ENCODE measurements at regions not wholly inside any gene's neighbourhood (a gene's known extent, or its start where the extent isn't known, plus 50 kb on each side); places are given as distances from the start of the nearest gene placed in this dataset.

DNA sequence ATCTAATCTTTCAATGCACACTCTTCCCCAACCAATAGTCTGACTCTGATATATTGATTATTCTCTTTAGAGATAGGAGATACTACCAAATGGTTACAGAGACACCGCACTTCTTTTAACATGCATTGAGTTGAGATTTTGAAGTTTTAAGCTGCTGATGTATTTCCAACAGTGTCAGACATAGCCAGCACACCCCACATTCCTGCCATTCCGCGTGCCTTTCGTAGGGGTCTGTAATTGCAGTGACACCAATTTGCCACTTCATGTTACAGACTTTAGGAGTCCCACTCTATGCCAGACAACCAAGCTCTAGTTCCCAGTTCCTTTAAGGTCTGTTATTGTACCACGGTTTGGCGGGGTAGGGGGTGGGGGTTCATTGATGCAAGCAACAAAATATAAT lies 618.2 kb upstream of the FRG1 start:
- DNase-seq = no peak

DNA sequence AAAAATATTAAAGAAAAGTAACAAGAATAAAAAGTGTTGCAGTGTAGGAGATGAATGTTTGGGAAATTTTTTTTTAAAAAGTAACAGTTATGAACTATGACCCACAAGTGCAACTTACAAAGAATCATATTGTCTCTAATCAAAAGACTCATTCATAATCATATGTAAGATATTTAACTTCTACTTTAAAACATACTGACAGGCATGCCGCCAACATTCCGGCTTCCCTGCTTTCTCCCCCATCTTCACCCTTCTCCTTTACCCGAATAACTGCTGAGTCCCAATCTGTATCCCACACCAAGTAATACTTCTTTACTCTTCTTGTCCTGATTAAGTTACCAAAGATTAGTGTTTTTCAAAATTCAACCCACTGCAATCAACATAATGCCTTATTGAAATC lies 598.8 kb upstream of the FRG1 start:
- DNase-seq = no peak

DNA sequence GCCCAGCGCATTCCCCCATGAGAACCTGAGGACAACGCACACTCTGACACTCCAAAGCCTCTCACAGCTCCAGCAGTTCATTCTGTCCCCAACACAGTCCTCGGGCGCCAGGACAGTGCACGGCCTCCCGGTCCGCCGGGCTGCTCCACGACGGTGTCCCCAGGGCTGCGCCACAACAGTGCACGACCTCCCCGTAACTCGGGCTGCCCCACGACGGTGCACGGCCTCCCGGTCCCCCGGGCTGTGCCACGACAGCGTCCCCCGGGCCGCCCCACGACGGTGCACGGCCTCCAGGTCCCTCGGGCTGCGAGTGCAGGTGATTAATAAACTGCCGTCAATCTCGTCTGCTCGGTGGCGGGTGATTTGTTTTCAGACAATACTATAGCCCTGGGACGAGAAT lies 585.1 kb upstream of the FRG1 start:
- DNase-seq = no peak

DNA sequence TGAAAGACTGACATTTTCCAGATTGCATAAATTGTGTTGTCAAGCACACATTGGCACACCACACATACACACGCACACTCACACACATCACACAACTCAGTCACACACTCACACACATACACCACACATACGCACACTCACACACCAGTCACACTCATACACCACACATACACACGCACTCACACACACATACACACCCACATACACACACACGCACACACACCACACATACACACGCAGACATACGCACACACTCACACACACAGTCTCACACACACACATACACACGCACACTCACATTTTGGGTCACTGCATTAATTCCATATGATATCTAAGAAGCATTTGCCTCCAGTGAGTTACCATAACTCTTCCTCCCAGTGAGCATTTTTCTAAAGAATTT lies 578.3 kb upstream of the FRG1 start:
- DNase-seq = no peak

DNA sequence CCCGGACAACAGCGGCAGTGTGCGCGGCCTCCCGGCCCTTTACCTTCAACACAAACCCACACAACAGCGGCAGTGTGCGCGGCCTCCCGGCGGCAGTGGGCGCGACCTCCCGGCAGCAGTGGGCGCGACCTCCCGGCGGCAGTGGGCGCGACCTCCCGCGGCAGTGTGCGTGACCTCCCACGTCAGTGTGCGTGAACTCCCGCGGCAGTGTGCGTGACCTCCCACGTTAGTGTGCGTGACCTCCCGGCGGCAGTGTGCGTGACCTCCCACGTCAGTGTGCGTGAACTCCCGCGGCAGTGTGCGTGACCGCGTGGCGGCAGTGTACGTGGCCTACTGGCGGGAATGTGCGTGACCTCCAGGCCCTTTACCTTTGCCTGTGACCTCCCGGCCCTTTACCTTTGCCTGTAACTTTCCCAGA lies 576.6 kb upstream of the FRG1 start:
- peak in 2 of 58 donors; percentile 5 to 25 for DNase-seq

DNA sequence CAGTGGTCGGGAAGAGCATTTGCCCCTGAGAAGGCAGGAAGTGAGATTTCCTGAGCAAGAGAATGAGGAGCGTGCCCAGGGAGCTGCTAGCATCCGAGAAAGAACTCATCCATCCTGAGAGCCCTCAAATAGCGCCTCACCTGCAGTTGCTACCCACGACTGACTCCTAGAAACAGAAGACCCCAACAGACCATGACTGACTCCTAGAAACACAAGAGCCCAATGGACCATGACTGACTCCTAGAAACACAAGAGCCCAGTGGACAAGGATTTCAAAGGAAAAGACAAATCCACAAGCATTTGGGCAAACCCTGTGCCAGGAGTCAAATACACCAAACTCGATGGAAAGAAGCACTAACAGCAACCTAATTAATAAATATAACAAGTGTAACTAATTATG lies 575.2 kb upstream of the FRG1 start:
- DNase-seq = no peak

DNA sequence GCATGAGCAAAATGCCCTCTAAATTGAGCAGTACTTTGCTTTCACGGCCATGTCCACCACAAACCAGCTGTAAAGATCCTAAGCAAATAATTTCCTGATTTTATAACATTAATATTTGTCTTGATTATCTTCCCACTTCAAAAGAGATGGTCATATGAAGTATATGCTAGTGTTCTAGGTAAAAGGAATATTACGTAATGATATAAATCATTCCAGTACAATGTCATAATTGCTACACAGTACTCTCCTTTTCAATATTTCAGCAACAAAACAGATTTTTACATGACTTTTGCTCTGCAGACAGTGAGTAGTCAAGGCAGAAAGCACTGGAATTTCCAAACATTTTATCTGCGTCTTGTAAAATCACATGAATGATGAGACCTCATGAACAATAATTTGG lies 572.8 kb upstream of the FRG1 start:
- DNase-seq = no peak

DNA sequence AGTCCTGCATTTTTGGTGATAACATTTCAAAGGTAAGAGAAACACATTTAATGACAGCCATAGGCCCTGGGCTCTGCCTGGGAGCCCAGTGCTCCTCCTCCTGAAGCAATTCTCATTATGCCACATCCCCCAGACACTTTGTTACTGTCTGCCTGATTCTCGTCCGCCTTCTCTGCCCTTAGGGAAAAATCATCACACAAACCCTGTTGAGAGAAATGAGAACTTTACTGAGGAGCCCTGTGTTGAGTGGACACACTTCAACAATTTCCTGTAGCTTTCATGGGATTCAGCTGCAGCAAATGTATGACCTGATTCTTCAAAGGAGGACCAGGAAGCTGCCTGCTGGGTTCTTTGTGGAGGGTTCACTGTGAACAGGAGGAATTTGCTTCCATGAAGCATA lies 566.5 kb upstream of the FRG1 start:
- no peak for DNase-seq

DNA sequence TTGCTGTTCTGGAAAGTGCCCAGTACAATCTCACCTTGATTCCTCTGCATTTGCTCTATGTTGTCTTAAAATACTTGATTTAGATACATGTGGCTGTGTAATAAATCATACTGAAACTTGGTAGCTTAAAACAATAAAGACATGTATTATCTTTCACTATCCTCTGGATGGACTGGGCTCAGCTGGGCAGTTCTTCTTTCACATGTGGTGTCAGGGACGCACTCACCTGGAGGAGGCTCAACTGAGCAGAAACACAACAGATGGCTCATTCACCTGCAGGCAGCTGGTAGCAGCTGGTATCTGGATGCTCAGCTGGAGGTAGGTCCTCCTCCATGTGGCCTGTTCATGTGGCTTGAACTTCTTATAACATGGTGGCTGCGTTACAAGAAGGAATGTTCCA lies 563.8 kb upstream of the FRG1 start:
- DNase-seq = no peak

DNA sequence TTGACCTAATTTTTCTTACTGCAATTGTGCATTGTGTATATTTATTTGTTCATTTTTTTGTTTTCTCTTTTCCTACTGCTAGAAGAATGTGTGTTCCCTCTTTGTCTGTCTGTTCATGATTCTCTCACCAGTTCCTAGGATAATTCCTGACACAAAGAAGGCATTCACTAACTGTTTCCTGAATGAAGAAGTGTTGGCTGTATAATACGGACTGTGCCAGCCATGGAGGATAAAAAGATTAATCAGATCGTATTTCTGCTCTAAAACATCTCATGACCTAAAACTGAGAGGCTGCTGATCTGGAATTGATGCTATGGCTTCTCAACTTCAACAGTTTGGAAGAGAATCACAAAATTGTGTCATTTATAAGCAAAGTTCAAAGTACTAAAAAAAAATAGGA lies 563.1 kb upstream of the FRG1 start:
- DNase-seq = no peak

DNA sequence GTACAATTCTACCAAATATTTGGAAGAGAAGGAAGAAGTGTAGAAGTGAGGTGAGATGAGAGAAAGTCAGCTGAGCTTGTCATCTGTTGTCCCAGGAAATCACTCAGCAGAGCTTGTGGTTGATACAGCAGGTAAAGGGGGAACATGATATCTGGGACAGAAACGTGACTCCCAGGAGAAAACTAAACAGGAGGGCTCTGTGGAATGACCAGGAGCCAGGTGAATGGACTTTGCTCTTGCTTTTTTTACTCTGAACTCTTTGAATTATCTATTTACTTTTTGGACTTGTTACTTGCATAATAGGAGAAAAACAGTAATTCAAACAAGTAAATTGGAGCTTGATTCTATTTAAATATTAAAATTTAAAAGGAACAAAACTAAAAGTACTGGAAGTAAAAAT lies 555.6 kb upstream of the FRG1 start:
- DNase-seq = no peak

DNA sequence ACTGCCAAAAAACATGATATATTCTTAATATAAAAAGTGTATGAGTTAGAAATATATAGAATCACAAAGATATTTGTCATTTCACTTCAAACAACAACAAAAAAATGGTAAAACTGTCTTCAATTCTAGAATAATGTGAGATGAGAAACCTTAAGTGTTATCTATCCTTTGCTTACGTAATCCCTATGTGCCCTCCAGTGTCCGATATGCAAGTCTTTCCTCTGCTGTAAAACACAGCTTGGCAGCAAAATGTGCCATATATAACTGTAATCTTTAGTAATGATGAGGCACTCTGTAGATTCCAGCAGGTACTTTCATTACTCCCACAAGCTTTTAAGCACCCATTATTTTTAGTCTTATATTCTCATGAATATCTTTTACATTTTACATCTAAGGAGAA lies 555.1 kb upstream of the FRG1 start:
- no peak for DNase-seq

DNA sequence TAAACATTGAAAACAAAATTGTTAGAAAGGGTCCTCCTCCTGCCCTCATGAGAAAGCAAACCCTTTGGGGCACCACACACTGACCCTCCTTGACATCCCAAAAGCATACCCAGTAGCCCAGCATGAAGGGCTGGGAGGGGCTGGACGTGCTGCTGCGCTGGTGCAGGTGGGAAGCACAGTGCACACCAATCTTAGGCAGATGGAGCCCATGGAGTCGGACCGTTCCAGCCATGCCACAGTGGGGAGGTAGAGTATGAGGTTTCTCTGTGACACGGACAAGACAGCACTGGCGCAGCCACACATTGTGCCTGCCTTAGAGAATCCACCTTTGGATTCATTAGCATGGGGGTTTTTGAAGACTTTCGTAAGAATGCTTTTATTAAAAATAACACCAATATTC lies 544.2 kb upstream of the FRG1 start:
- DNase-seq = no peak

DNA sequence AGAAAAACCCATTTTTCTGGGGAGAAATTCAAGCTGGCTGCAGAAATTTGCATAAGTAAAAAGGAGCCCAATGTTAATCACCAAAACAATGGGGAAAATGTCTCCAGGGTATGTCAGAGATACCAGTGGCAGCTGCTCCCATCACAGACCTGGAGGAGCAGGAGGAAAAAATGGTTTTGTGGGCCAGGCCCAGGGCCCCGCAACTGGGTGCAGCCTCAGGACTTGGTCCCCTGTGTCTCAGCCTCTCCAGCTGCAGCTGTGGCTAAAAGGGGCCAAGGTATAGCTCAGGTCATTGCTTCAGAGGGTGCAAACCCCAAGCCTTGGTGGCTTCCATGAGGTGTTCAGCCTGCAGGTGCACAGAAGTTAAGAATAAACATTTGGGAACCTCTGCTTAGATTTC lies 536.4 kb upstream of the FRG1 start:
- DNase-seq = no peak

DNA sequence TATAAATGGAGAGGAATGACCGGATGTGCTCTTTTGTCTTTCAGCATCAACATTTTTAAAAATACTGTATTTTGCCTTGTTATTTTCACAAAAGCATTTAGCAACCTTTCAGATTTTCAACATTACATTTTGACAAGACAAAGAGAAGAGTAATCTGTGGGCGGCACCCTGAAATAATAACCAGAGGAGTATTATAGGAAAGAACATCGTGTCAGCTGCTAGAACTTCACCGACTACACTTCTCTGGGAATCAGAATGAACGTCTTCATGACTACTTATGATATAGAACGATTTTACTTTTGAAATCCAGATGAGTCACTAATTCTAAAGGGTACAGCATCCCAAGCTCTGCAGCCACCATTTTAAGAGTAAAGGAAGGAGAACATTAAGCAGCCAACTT lies 531.5 kb upstream of the FRG1 start:
- peak in 1 of 58 donors; percentile 30 for DNase-seq

DNA sequence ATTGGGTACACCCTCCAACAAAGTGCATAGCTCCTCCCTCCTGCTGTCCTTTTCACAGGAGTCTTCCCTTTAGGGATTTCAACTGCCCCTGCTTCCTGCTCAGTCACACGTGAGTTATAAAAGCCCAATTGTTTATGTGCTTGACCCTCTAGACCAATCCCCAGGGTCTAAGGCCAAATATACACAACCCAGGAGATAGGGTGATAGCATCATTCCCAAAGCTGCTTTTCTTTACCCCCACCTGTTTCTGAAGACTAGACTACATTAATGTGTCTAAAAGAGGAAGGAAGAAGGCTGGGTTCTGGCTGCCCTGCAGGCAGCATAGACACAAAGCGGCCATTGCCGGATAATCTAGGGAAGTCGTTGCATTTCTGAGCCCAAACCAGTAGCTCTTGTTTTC lies 526.7 kb upstream of the FRG1 start:
- DNase-seq = no peak

DNA sequence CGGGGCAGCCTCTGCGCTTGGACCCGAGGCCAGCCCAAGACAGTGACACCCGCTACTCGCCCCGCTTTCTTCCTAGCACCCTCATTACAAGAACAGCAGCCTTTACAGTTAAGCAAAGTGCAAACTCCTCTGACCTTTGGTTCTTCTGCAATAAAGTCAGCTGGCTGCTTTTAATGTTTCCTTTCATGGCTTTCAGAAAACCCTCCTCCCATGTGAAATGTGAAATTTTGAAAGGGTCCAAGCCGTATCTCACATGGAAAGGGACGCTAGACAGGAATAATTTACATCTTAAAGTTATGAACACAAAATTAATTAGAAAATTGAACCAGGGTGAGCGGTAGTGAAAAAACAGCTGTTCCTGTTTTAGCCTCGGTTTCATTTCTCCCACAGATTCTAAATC lies 520.1 kb upstream of the FRG1 start:
- no peak for DNase-seq

DNA sequence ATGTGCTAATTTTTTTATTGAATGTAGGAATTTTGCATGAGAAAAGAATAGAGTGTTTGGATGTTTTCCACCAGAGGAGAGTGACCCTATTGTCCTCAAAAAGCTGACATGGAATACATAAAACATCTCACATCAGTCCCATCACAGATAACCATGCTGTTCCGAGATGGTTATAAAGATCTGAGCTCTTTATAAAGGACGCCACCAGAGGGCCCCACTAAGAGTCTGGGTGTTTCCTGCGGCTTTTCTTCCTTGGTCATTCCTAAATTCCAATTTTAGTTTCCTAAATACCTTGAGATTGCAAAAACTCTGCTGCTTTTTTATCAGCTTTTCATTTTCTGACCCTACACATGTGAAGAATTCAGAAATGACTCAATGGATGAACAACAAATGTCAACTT lies 504.5 kb upstream of the FRG1 start:
- DNase-seq = no peak

DNA sequence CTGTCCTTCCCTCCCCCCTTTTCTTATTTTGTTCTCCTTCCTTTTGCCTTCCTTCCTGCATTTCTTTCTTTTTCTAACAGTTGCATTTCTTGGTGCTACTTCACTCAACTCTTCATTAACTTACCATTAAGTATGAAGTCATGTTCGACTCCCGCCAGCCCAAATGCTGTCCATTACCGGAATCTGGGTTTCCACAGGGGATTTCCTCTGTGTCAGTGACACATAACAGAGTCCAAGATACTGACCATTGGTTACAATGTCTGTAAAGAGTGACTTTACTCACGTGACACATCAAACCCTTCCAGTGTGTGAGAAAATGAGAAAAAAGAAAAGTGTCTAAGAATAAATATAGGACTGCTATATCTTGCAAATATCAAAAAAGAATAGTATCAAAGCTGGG lies 500.0 kb upstream of the FRG1 start:
- DNase-seq = no peak

DNA sequence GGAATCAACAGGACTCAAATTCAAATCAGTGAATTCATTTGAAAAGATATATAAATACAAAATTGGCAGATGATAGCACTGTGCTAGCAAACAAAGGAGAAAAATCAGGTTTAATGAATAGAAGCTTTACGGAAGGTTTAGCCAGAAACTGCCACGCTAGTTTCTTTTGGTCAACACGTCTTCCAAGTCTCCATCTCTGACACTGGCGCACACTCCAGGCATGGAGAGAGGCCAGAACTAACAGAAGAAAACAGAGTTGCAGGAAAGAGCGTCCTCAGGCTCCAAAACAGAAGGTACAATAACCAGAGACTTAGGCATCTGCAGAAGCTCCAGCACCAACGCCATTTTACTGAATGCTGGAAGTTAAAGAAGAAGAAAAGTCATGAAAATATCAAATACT lies 497.3 kb upstream of the FRG1 start:
- no peak for DNase-seq

DNA sequence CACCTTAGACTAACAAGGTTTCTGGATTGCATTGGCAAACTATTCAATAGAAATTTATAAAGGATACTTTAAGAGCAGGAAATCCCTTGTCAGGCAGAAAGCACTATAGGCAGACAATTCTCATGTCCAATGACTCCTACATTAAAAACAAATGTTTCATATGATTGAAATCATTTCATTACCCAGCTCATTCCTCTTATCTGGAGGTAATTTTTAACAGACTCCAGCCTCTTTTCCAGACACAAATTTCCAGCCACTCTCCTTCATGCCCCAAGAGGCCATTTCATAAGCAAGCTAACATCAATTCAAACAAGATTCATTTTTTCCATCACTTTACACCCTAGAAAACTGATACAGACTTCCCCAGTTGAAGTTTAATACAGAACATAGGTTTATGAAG lies 495.1 kb upstream of the FRG1 start:
- no peak for DNase-seq

DNA sequence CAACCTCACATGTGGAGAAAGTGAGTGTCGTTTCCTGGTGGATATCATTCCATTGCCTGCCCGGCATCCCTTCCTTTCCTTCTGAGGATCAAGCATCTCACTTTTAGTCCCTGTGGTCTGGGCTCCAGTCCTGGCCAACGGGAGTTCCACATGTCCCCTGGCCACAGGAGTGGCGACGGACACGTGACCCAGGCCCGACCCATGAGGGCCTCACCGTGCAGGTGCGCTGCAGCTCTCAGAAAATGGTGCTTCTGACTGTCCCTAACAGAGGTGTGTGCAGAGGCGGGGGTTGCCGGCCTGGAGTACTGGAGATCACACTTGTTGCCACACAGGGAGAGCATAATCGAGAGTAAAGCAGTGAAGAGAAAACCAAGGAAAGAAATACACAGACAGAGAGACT lies 476.9 kb upstream of the FRG1 start:
- DNase-seq = no peak

DNA sequence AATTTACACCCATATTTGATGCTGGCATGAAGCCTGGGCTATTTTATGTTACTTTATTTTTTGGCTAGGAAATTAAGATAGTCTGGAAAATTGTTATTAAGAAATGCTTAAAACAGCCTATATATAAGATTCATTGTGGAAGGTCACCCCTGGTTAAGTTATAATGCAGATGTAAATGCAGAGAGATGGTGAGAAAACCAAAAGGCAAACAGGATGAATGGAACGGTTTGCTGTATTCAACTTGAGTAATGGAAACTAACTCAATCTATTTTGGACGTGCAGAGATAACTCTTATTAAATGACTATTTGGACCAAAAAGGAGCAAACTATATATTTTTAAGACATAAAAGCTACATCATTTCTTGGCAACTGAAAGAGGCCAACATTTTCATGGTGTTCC lies 446.3 kb upstream of the FRG1 start:
- no peak for DNase-seq

DNA sequence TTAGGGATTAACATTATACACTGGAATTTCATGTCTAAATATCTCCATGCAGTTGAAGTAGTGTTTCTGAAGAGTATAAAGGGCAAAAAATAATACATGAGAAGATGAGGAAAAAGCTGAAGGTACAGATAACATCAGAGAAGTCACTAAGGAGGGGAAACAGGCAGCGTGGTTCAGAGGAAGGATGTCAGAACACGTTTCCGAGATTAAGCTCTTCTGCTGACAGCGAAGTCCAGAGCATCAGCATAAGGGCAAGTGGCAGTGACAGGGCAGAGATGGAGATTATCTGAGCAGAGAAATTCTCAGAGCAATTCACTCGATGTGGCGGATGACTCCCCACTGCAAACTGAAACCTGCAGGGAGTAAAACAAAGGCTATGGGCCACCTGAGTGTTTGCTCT lies 443.2 kb upstream of the FRG1 start:
- DNase-seq = no peak

DNA sequence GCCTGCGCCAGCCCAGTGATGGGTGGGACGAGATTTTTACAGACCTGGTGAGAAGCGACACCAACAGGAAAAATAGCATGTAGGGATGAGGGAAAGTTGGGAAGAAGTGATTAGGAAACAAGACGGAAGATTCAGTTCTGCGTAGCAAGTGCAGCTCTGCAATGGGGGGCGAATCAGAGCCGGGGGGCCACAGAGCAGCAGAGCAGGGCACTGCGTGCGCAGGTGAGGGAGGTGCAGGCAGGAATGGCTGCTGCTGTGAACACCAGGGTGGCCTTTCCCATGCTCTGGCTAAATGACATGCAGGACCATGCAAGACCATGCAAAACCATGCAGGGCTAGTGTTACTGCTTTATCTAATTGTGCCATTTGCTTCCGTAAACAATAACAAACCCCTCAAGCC lies 442.7 kb upstream of the FRG1 start:
- no peak for DNase-seq

Measured in anterior cingulate cortex (tissue), 58 donors.